Mesothelial cell of epicardium (in vitro differentiated cells): ENCODE measurements at regions not wholly inside any gene's neighbourhood (a gene's known extent, or its start where the extent isn't known, plus 50 kb on each side); places are given as distances from the start of the nearest gene placed in this dataset.

Source experiments
- DNase-seq, 2 experiments: peaks; one replicate each; pipeline ENCODE4 v3.0.0; 2021; ENCODE audit warnings: low spot score in 2 of 2; ENCODE audit not compliant: unreplicated experiment in 2 of 2
- H3K27ac Mint-ChIP-seq: 2 replicates; pipeline ENCODE4 v1.8.0; 2021; ENCODE audit warnings: mixed read lengths
- H3K27me3 Mint-ChIP-seq: 2 replicates; pipeline ENCODE4 v1.8.0; 2021; ENCODE audit warnings: low read depth, mixed read lengths
- H3K36me3 Mint-ChIP-seq: 2 replicates; pipeline ENCODE4 v1.8.0; 2021; ENCODE audit warnings: mixed read lengths
- H3K4me1 Mint-ChIP-seq: 2 replicates; pipeline ENCODE4 v1.8.0; 2021; ENCODE audit warnings: mixed read lengths
- H3K4me3 Mint-ChIP-seq: 2 replicates; pipeline ENCODE4 v1.8.0; 2021; ENCODE audit warnings: mild to moderate bottlenecking, moderate library complexity, mixed read lengths
- H3K9me3 Mint-ChIP-seq: 2 replicates; pipeline ENCODE4 v1.8.0; 2021; ENCODE audit warnings: mixed read lengths
- TF ChIP-seq, protein P1 (sequence below): fragments of 200-600 bp; sonication (generic); IDR thresholded peaks from one replicate; pipeline ENCODE4 v1.5.0; 2021; ENCODE audit warnings: antibody characterized with exemption; ENCODE audit not compliant: unreplicated experiment

GRCh38 chr3:87084868-87085267 is 93.9 kb upstream of the VGLL3 start:
- Mint-ChIP-seq H3K27me3 (no peaks in the 10 kb centered on the region), H3K4me1 (peaks cover 2% of the 10 kb centered on the region), H3K4me3 (no peak overlapping the region), H3K9me3 (no peaks in the 10 kb centered on the region), H3K27ac (no peak overlapping the region), H3K36me3 (no peaks in the 10 kb centered on the region)
- no peak for DNase-seq
- TF ChIP-seq, protein P1, sequence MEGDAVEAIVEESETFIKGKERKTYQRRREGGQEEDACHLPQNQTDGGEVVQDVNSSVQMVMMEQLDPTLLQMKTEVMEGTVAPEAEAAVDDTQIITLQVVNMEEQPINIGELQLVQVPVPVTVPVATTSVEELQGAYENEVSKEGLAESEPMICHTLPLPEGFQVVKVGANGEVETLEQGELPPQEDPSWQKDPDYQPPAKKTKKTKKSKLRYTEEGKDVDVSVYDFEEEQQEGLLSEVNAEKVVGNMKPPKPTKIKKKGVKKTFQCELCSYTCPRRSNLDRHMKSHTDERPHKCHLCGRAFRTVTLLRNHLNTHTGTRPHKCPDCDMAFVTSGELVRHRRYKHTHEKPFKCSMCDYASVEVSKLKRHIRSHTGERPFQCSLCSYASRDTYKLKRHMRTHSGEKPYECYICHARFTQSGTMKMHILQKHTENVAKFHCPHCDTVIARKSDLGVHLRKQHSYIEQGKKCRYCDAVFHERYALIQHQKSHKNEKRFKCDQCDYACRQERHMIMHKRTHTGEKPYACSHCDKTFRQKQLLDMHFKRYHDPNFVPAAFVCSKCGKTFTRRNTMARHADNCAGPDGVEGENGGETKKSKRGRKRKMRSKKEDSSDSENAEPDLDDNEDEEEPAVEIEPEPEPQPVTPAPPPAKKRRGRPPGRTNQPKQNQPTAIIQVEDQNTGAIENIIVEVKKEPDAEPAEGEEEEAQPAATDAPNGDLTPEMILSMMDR, result no peak

- DNase-seq, result no peak
- H3K9me3 Mint-ChIP-seq, result no peaks in the 10 kb centered on the region
- H3K36me3 Mint-ChIP-seq, result no peaks in the 10 kb centered on the region
- TF ChIP-seq, protein P1, result peak; percentile 44
- no peak overlapping the region for H3K27ac Mint-ChIP-seq
- H3K4me3 Mint-ChIP-seq, result no peak overlapping the region
- H3K27me3 Mint-ChIP-seq, result no peaks in the 10 kb centered on the region
- H3K4me1 Mint-ChIP-seq, result peaks cover 7% of the 10 kb centered on the region
Observed at GRCh38 chr3:87082796-87083440, 92.0 kb upstream of the VGLL3 start.

DNA sequence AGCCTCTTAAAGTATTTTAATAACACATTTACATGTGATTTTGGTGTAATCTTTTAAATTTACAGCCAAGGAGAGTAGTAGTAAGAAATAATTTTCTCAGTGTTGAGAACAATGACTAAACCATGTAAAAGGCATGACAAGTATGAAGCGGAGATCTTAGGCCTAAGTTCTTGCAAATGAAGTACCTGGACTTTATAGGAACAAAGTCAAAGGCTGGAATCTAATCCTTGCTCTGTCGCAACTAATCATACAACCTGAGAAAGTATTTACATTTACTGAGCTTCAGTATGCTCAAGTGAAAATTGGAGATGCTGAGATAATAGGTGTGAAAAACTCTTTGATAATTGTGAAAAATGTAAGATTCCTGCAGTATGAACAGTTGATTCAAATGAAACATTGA is 86.4 kb upstream of the VGLL3 start:
- peaks cover 8% of the 10 kb centered on the region for H3K4me1 Mint-ChIP-seq
- no peak overlapping the region for H3K27ac Mint-ChIP-seq
- no peaks in the 10 kb centered on the region for H3K27me3 Mint-ChIP-seq
- no peak overlapping the region for H3K4me3 Mint-ChIP-seq
- no peaks in the 10 kb centered on the region for H3K9me3 Mint-ChIP-seq
- TF ChIP-seq, protein P1, result no peak
- no peak for DNase-seq
- H3K36me3 Mint-ChIP-seq, result no peaks in the 10 kb centered on the region

DNA sequence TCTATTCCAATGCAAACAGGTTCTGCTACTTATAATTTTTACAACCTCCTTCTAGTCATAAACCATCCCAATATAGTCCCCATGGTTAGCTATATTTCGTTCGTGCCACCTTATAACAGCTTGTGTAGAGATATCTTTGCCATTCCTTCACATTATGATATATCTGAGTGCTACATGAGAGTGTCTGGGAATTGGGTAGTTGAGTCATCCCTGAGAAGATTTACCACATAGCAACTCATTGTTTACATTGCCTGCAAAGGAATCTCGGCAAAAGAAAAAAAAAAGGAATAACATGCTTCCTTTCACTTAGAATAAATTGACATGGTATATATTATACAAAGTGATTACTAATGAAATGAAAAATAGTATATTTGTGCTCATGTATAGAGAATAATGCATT is 86.0 kb upstream of the VGLL3 start:
- Mint-ChIP-seq H3K36me3 (no peaks in the 10 kb centered on the region), H3K4me1 (peaks cover 8% of the 10 kb centered on the region), H3K9me3 (no peaks in the 10 kb centered on the region), H3K27me3 (no peaks in the 10 kb centered on the region), H3K27ac (no peak overlapping the region), H3K4me3 (no peak overlapping the region)
- DNase-seq, result no peak
- TF ChIP-seq, protein P1, result no peak

GRCh38 chr3:87073496-87074145 is 82.7 kb upstream of the VGLL3 start:
- H3K9me3 Mint-ChIP-seq, result no peaks in the 10 kb centered on the region
- no peak overlapping the region for H3K27ac Mint-ChIP-seq
- H3K4me1 Mint-ChIP-seq, result peaks cover 20% of the 10 kb centered on the region
- DNase-seq, result no peak
- no peak overlapping the region for H3K4me3 Mint-ChIP-seq
- no peaks in the 10 kb centered on the region for H3K36me3 Mint-ChIP-seq
- no peaks in the 10 kb centered on the region for H3K27me3 Mint-ChIP-seq
- TF ChIP-seq, protein P1, result no peak
